HepG2 (cell line): ENCODE measurements at regions not wholly inside any gene's neighbourhood (a gene's known extent, or its start where the extent isn't known, plus 50 kb on each side); places are given as distances from the start of the nearest gene placed in this dataset.

Experiments used
- ATAC-seq: fragments of 200-7000 bp; cut with Tn5 transposase; 3 replicates; pipeline ENCODE4 v1.9.1; 2020; ENCODE audit warnings: mild to moderate bottlenecking, moderate library complexity
- BruUV-seq: library from RNA; stranded (reverse); fragments of 400-500 nt; replicated peaks from 2 replicates; lab custom pipeline; 2021; lab: Mats Ljungman, UMichigan
- CTCF ChIA-PET: fragments of 300-600 bp; formaldehyde crosslinking; extraction: SDS; loops from one replicate; lab custom pipeline; 2021; ENCODE audit warnings: low total read pairs, inconsistent platforms, low intra/inter-chr PET ratio; lab: Yijun Ruan, JAX
- POLR2A ChIA-PET: fragments of 350-600 bp; sonication (Branson Sonifier 250); formaldehyde crosslinking; loops from one replicate; lab custom pipeline; 2020; ENCODE audit warnings: antibody characterized with exemption, inconsistent platforms; lab: Yijun Ruan, JAX
- DNase-seq: peaks from one replicate; pipeline ENCODE4 v3.0.0-alpha.2; 2015; ENCODE audit warnings: low spot score
- FAIRE-seq: peaks from 3 replicates; lab custom pipeline; 2011; peaks lifted over from hg19 to GRCh38; lab: Jason Lieb, UNC
- H2AFZ ChIP-seq: one replicate; pipeline ENCODE4 v1.6.1; 2011; ENCODE audit warnings: low read length, inconsistent platforms
- H3K27ac ChIP-seq: fragments of 300-600 bp; 3 replicates; pipeline ENCODE4 v1.8.0; 2011; ENCODE audit warnings: mixed run types, mild to moderate bottlenecking, mixed read lengths, low read length, inconsistent platforms; ENCODE audit not compliant: insufficient read depth; ENCODE audit errors: extremely low read length
- H3K27me3 ChIP-seq, 2 experiments: fragments of 200-600 bp in 1 of 2; 2 replicates in 1 of 2; 3 replicates in 1 of 2; pipeline versions ENCODE4 v1.6.0 to v1.8.0; 2011; ENCODE audit warnings: low read length in 2 of 2, mild to moderate bottlenecking in 2 of 2, moderate library complexity in 2 of 2, inconsistent platforms in 1 of 2; ENCODE audit not compliant: insufficient read depth in 2 of 2, control insufficient read depth in 1 of 2
- H3K36me3 ChIP-seq, 2 experiments: fragments of 200-600 bp in 1 of 2; replicated peaks in 1 of 2; 2 replicates in 1 of 2; 3 replicates in 1 of 2; pipeline versions ENCODE4 v1.5.1 to v1.8.0; 2011; ENCODE audit warnings: low read length in 2 of 2, inconsistent platforms in 1 of 2; ENCODE audit not compliant: insufficient read depth in 2 of 2, control insufficient read depth in 1 of 2
- H3K4me1 ChIP-seq: 2 replicates; pipeline ENCODE4 v1.5.1; 2012; ENCODE audit warnings: low read length, inconsistent platforms; ENCODE audit not compliant: insufficient read depth
- H3K4me2 ChIP-seq: 2 replicates; pipeline ENCODE4 v1.6.0; 2011; ENCODE audit warnings: low read depth, low read length, inconsistent platforms
- H3K4me3 ChIP-seq, 3 experiments: fragments of 200-600 bp in 1 of 3; sonication (generic), shearing (Covaris generic) in 1 of 3; replicated peaks in 1 of 3; 2 replicates each; pipeline ENCODE4 v1.5.1; 2011 to 2016; ENCODE audit warnings: low read length in 3 of 3, inconsistent platforms in 2 of 3, low read depth in 2 of 3, mild to moderate bottlenecking in 2 of 3, control low read depth in 1 of 3, mixed read lengths in 1 of 3; ENCODE audit not compliant: insufficient read depth in 1 of 3
- H3K79me2 ChIP-seq: one replicate; pipeline ENCODE4 v1.6.1; 2011; ENCODE audit warnings: low read length, inconsistent platforms; ENCODE audit not compliant: insufficient read depth
- H3K9ac ChIP-seq: 2 replicates; pipeline ENCODE4 v1.6.0; 2011; ENCODE audit warnings: mild to moderate bottlenecking, low read depth, low read length, inconsistent platforms; ENCODE audit not compliant: insufficient read depth
- H3K9me3 ChIP-seq: 2 replicates; pipeline ENCODE4 v1.5.1; 2012; ENCODE audit warnings: mild to moderate bottlenecking, low read length
- H4K20me1 ChIP-seq: 2 replicates; pipeline ENCODE4 v1.6.0; 2011; ENCODE audit warnings: inconsistent platforms, mild to moderate bottlenecking, low read length, moderate library complexity; ENCODE audit not compliant: insufficient read depth
- ARHGAP35 ChIP-seq: sonication (generic); formaldehyde crosslinking; IDR thresholded peaks from 2 replicates; pipeline ENCODE4 v1.9.0; 2022; ENCODE audit warnings: mild to moderate bottlenecking, inconsistent platforms, moderate library complexity, missing genetic modification reagents, borderline replicate concordance
- KLF16 ChIP-seq, 2 experiments: sonication (generic) in 1 of 2; formaldehyde crosslinking in 1 of 2; IDR thresholded peaks; 2 replicates each; pipeline versions ENCODE4 v1.6.1 to v1.8.0; 2016 to 2023; ENCODE audit warnings: missing genetic modification reagents in 2 of 2, missing compliant biosample characterization in 1 of 2
- MAF1 ChIP-seq: sonication (generic); formaldehyde crosslinking; IDR thresholded peaks from 2 replicates; pipeline ENCODE4 v1.5.0; 2020; ENCODE audit warnings: missing genetic modification reagents, borderline replicate concordance
- MAFK ChIP-seq, 2 experiments: IDR thresholded peaks in 1 of 2; conservative IDR thresholded peaks in 1 of 2; 2 replicates each; pipeline ENCODE4 v1.6.1; 2011; ENCODE audit warnings: improper control_type of control experiment in 2 of 2, low read length in 2 of 2
- NFYB ChIP-seq: sonication (generic); formaldehyde crosslinking; IDR thresholded peaks from 2 replicates; pipeline ENCODE4 v1.4.0; 2020; ENCODE audit warnings: missing genetic modification reagents
- REPIN1 ChIP-seq: sonication (generic); formaldehyde crosslinking; IDR thresholded peaks from 2 replicates; pipeline ENCODE4 v1.8.0; 2022; ENCODE audit warnings: missing genetic modification reagents, low read depth, mild to moderate bottlenecking, borderline replicate concordance
- SOX13 ChIP-seq, 3 experiments: fragments of 450-650 bp in 1 of 3; sonication (generic) in 1 of 3; formaldehyde crosslinking in 1 of 3; IDR thresholded peaks in 2 of 3; conservative IDR thresholded peaks in 1 of 3; 2 replicates each; pipeline versions ENCODE4 v1.5.0 to v1.6.1; 2016 to 2020; ENCODE audit warnings: antibody characterized with exemption in 1 of 3, mild to moderate bottlenecking in 1 of 3, missing compliant biosample characterization in 1 of 3, missing genetic modification reagents in 1 of 3, moderate library complexity in 1 of 3
- ZBTB7B ChIP-seq: sonication (generic); formaldehyde crosslinking; IDR thresholded peaks from 2 replicates; pipeline ENCODE4 v1.4.0; 2020; ENCODE audit warnings: missing genetic modification reagents
- ZNF160 ChIP-seq: sonication (generic); formaldehyde crosslinking; IDR thresholded peaks from 2 replicates; pipeline ENCODE4 v1.8.0; 2022; ENCODE audit warnings: mild to moderate bottlenecking, inconsistent platforms, missing genetic modification reagents
- ZNF556 ChIP-seq: sonication (generic); formaldehyde crosslinking; IDR thresholded peaks from 2 replicates; pipeline ENCODE4 v1.4.0; 2020; ENCODE audit warnings: mild to moderate bottlenecking, missing genetic modification reagents, borderline replicate concordance
- ZSCAN12 ChIP-seq: sonication (generic); formaldehyde crosslinking; IDR thresholded peaks from 2 replicates; pipeline ENCODE4 v1.9.0; 2021; ENCODE audit warnings: mild to moderate bottlenecking, missing genetic modification reagents
- WGBS: methylation state at CpG from one replicate; pipeline ENCODE4 v1.1.6; 2017; ENCODE audit warnings: low lambda C conversion rate; 5-methylcytosine and 5-hydroxymethylcytosine counted together
- in situ Hi-C: cut with HindIII; loops from 2 replicates; pipeline ENCODE4 v1.10.0; 2017; ENCODE audit warnings: low pct_unique_long_range_greater_than_20kb; ENCODE audit not compliant: extremely low pct_ligation_motif_present
- intact Hi-C: fragments of 100-400 bp; cut with micrococcal nuclease; formaldehyde crosslinking; loops from one replicate; pipeline ENCODE4 v1.10.0; 2022; ENCODE audit not compliant: unreplicated experiment
- TF ChIP-seq, protein P1 (sequence below): sonication (generic); formaldehyde crosslinking; IDR thresholded peaks from 2 replicates; pipeline ENCODE4 v1.9.0; 2021; ENCODE audit warnings: missing genetic modification reagents, borderline replicate concordance
- TF ChIP-seq, protein P2 (sequence below): sonication (generic); formaldehyde crosslinking; IDR thresholded peaks from 2 replicates; pipeline ENCODE4 v1.8.1; 2023; ENCODE audit warnings: missing genetic modification reagents, inconsistent platforms, borderline replicate concordance
- TF ChIP-seq, protein P3 (sequence below): IDR thresholded peaks from 2 replicates; pipeline ENCODE4 v1.6.1; 2016; ENCODE audit warnings: missing compliant biosample characterization, missing genetic modification reagents, borderline replicate concordance

DNA sequence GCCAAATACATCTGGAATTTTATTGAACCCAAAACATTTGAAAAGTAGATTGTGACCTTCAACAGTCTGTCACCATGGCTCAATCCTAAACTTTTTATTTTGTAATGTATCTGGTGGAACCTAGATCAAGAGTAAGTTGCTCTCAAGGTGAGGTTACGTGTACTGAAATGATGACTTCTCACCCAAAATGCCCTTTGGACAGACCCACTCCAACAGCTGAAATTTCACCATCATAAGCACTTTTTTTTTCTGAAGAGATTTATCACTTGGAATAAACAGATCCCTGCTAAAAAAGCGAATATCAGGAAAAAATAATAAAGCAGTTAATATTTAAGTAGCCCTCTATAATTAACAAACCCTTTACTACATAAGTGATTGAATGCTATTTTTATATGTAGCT lies 155.0 kb upstream of the FBXL7 start:
- H3K4me1 ChIP-seq = no peaks in the 10 kb centered on the region
- intact Hi-C loops = no loop called here
- ATAC-seq (no peak), FAIRE-seq (no peak), DNase-seq (no peak)
- in situ Hi-C loops = no loop called here
- H3K4me2 ChIP-seq = no peak overlapping the region
- H3K27me3 ChIP-seq = no peaks in the 10 kb centered on the region
- no peak overlapping the region for H3K4me3 ChIP-seq
- BruUV-seq = no TSS peak
- no peaks in the 10 kb centered on the region for H3K79me2 ChIP-seq
- H3K27ac ChIP-seq = no peak overlapping the region
- ChIA-PET POLR2A (no interaction called here), CTCF (no interaction called here)
- H4K20me1 ChIP-seq = no peaks in the 10 kb centered on the region
- no peak overlapping the region for H3K9ac ChIP-seq
- TF ChIP-seq MAFK (conservative IDR thresholded peaks at IDR 0.05 in 1 of 2, IDR thresholded peaks at IDR 0.05 in 1 of 2; ENCODE audit: low read length in 2 of 2) = peak; percentile 47 to 51; a peak in 3 of 4 replicates
- TF ChIP-seq ARHGAP35 (CRISPR knock-in tag) = no peak
- no peak overlapping the region for H2AFZ ChIP-seq
- 7% methylated on average over 2 of the region's 2 CpGs for WGBS
- no peaks in the 10 kb centered on the region for H3K36me3 ChIP-seq
- H3K9me3 ChIP-seq = no peaks in the 10 kb centered on the region

GRCh38 chr5:15338546-15338945 lies 161.4 kb upstream of the FBXL7 start:
- Histone ChIP-seq H3K27me3 (no peaks in the 10 kb centered on the region), H2AFZ (no peak overlapping the region), H3K4me1 (no peaks in the 10 kb centered on the region), H3K79me2 (no peaks in the 10 kb centered on the region), H4K20me1 (no peaks in the 10 kb centered on the region), H3K4me3 (no peak overlapping the region), H3K36me3 (no peaks in the 10 kb centered on the region), H3K9ac (no peak overlapping the region), H3K4me2 (no peak overlapping the region), H3K27ac (no peak overlapping the region), H3K9me3 (no peaks in the 10 kb centered on the region)
- FAIRE-seq (no peak), DNase-seq (no peak), ATAC-seq (no peak)
- intact Hi-C loops (no loop called here), in situ Hi-C loops (no loop called here)
- BruUV-seq = no TSS peak
- CTCF ChIA-PET = no interaction called here
- 0% methylated on average over 1 of the region's 1 CpG for WGBS
- POLR2A ChIA-PET = no interaction called here
- TF ChIP-seq ZNF160 (CRISPR knock-in tag) (no peak), ZBTB7B (CRISPR knock-in tag) (no peak), SOX13 (IDR thresholded peaks at IDR 0.05) (no peak), SOX13 (CRISPR knock-in tag; conservative IDR thresholded peaks at IDR 0.05 in 1 of 2, IDR thresholded peaks at IDR 0.05 in 1 of 2) (no peak), NFYB (CRISPR knock-in tag) (no peak), MAF1 (CRISPR knock-in tag) (no peak), ZNF556 (CRISPR knock-in tag) (no peak), ZSCAN12 (no peak), KLF16 (CRISPR knock-in tag; IDR thresholded peaks at IDR 0.05) (no peak), REPIN1 (CRISPR knock-in tag) (no peak)
- TF ChIP-seq, protein P1, sequence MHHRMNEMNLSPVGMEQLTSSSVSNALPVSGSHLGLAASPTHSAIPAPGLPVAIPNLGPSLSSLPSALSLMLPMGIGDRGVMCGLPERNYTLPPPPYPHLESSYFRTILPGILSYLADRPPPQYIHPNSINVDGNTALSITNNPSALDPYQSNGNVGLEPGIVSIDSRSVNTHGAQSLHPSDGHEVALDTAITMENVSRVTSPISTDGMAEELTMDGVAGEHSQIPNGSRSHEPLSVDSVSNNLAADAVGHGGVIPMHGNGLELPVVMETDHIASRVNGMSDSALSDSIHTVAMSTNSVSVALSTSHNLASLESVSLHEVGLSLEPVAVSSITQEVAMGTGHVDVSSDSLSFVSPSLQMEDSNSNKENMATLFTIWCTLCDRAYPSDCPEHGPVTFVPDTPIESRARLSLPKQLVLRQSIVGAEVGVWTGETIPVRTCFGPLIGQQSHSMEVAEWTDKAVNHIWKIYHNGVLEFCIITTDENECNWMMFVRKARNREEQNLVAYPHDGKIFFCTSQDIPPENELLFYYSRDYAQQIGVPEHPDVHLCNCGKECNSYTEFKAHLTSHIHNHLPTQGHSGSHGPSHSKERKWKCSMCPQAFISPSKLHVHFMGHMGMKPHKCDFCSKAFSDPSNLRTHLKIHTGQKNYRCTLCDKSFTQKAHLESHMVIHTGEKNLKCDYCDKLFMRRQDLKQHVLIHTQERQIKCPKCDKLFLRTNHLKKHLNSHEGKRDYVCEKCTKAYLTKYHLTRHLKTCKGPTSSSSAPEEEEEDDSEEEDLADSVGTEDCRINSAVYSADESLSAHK (CRISPR knock-in tag) = no peak
- TF ChIP-seq, protein P2, sequence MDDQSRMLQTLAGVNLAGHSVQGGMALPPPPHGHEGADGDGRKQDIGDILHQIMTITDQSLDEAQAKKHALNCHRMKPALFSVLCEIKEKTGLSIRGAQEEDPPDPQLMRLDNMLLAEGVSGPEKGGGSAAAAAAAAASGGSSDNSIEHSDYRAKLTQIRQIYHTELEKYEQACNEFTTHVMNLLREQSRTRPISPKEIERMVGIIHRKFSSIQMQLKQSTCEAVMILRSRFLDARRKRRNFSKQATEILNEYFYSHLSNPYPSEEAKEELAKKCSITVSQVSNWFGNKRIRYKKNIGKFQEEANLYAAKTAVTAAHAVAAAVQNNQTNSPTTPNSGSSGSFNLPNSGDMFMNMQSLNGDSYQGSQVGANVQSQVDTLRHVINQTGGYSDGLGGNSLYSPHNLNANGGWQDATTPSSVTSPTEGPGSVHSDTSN (CRISPR knock-in tag) = no peak
- TF ChIP-seq, protein P3, sequence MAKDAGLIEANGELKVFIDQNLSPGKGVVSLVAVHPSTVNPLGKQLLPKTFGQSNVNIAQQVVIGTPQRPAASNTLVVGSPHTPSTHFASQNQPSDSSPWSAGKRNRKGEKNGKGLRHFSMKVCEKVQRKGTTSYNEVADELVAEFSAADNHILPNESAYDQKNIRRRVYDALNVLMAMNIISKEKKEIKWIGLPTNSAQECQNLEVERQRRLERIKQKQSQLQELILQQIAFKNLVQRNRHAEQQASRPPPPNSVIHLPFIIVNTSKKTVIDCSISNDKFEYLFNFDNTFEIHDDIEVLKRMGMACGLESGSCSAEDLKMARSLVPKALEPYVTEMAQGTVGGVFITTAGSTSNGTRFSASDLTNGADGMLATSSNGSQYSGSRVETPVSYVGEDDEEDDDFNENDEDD = no peak
